Choroid plexus epithelial cell (primary cell): ENCODE measurements at regions not wholly inside any gene's neighbourhood (a gene's known extent, or its start where the extent isn't known, plus 50 kb on each side); places are given as distances from the start of the nearest gene placed in this dataset.

Experiments
- DNase-seq: peaks from one replicate; pipeline ENCODE4 v3.0.0-alpha.2; 2010; ENCODE audit warnings: low read depth
- H3K4me3 ChIP-seq: 2 replicates; pipeline ENCODE4 v1.5.1; 2011; ENCODE audit warnings: low read depth, mild to moderate bottlenecking, control low read depth, low read length, moderate library complexity
- CTCF ChIP-seq: conservative IDR thresholded peaks from 2 replicates; pipeline ENCODE4 v1.5.1; 2011; ENCODE audit warnings: low read depth, mild to moderate bottlenecking, control low read depth, inconsistent platforms, low read length, moderate library complexity

DNA sequence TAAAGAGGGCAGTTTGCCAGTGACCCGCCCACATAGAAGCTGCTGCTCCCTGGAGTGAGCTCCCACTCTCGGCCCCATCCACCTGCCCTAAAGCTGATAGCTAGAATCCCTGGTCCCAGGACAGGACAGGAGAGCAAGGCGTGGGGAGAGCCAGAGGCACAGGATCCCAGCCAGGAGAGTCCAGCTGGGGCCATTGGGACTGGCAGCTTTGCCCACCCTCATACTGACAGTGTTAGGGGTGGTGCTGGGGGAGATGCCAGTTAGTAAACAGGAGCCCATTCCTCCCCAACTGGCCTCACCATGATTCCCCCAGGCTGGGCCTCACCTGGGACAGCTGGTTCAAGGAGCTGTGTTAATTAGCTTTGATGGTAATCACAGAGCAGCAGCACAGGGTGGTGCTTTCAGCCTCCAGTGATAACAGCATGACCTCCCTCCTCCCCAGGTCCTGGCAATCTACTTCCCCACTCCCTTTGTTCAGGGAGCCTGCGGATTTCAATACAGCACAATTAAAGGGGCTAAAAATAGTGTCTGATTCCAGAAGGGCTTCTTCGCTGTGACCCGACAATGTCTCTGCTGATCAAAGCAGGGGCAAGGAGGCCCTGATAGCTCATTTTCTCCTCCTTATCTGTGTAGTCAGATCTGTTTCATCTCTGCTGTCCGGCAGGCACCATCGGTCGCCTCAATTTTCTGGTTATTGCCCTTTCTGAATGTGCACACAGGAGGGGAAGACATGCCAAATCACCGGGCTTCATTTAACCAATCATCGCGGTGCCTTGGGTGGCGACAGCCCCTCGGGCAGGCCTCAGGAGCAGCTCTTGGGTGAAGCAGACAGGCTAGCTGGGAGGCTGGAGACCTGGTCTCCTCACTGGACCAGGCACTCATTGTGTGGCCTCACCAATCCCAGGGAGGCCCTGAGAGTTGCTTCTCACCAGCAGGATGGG is 119.9 kb upstream of the TEX51 start:
- H3K4me3 ChIP-seq, result no peak overlapping the region
- no peak for TF ChIP-seq CTCF
- no peak for DNase-seq

GRCh38 chr2:126781206-126781605 is 117.5 kb upstream of the TEX51 start:
- DNase-seq, result no peak
- no peak for TF ChIP-seq CTCF

DNA sequence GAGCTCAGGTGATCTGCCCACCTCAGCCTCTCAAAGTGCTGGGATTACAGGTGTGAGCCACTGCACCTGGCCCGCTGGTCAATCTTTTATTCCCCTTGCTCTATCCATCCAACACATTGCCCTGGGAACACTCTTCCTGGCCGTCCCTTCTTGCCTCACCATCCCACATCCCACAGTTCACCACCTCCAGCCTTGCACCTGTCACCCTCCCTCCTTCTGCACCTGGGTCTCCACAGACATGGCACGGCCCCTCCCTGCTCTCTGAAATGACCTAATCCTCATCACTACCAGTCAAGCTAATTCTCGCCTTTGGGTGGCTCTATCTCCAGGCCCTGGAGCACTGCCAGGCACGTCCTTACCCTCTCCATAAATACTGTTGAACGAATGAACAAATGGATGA is 116.9 kb upstream of the TEX51 start:
- TF ChIP-seq CTCF, result no peak
- no peak for DNase-seq

More at GRCh38 chr2:126781206-126781605, 117.5 kb upstream of the TEX51 start:
- H3K4me3 ChIP-seq, result no peak overlapping the region

DNA sequence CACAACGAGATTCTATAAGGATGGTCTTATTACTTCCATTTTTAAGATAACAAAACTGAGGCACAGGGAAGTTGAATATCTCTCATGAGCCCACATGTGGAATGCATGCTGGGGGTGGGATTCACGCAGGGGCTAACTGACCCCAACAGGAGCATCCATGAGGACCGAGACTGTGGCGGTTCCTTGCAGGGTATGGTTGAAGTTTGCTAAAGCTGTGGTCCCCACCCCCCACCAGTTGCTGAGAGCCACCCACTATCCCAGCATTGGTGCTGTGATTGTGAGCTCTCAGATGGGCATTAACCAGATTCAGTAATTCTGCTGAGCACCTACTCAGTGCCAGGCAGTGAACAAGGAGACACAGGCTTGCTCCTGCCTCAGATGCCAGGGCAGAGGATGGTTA is 116.0 kb upstream of the TEX51 start:
- no peak overlapping the region for H3K4me3 ChIP-seq
- TF ChIP-seq CTCF, result no peak
- DNase-seq, result no peak

More for the DNA sequence above, 116.9 kb upstream of the TEX51 start:
- H3K4me3 ChIP-seq, result no peak overlapping the region

GRCh38 chr2:126783341-126783740 is 115.3 kb upstream of the TEX51 start:
- no peak for TF ChIP-seq CTCF
- DNase-seq, result no peak

DNA sequence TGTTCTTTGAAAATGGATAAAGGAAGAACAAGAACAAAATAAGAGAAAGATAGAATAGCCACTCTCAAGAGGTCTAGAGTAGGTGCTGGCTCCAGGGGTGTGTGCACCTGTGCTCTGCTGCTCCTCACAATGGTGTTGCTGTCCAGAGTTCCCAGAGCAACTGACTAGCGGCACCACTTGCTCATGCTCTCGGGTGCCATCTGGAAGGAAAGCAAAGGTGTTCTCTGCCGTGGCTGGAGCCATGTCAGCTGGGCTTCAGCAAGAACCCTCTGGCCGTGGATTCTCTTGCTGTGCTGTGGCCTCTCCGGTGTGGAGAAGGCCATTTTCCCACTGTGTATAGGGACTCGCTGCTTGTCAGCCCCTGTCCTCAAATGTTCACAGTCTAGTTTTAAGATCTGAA is 114.6 kb upstream of the TEX51 start:
- no peak for TF ChIP-seq CTCF
- no peak overlapping the region for H3K4me3 ChIP-seq
- DNase-seq, result no peak

More at GRCh38 chr2:126783341-126783740, 115.3 kb upstream of the TEX51 start:
- H3K4me3 ChIP-seq, result no peak overlapping the region

DNA sequence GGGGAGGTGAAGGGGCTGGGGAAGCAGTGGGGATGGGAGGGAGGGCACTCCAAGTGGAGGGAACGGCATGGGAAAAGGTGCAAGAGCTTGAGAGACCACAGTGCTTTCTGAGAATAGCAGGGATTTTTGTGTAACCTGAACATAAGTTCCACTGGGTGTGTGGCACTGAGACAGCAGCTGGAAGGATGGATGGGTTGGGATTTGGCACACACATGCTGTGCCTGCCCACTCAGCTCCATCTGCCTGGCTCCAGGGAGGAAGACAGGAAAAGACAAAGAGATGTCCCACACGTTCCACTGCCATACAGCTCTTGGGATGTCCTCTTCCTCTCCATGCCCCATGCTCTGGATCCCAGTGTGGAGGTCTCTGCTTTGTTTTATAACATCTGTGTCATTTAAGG is 114.1 kb upstream of the TEX51 start:
- no peak for DNase-seq
- no peak overlapping the region for H3K4me3 ChIP-seq
- no peak for TF ChIP-seq CTCF
